SK-N-MC (cell line): ENCODE measurements at regions not wholly inside any gene's neighbourhood (a gene's known extent, or its start where the extent isn't known, plus 50 kb on each side); places are given as distances from the start of the nearest gene placed in this dataset.

Source experiments
- EZH2 ChIP-seq: fragments of 200-600 bp; sonication (generic); IDR thresholded peaks from one replicate; pipeline ENCODE4 v1.6.1; 2017; ENCODE audit warnings: antibody characterized with exemption
- FOXP2 ChIP-seq: optimal IDR thresholded peaks from 2 replicates; pipeline ENCODE3; 2011; ENCODE audit warnings: mild to moderate bottlenecking, moderate library complexity; ENCODE audit not compliant: insufficient read depth; ENCODE audit errors: extremely low read length, control extremely low read depth
- POLR2AphosphoS5 ChIP-seq: IDR thresholded peaks from 2 replicates; pipeline ENCODE4 v1.6.1; 2012; ENCODE audit warnings: mild to moderate bottlenecking, low read depth, low read length, borderline replicate concordance

- TF ChIP-seq POLR2AphosphoS5 (no peak), EZH2 (no peak), FOXP2 (no peak)
These were observed 319.3 kb downstream of the RFC3 start for GRCh38 chr13:34137200-34137599.
